Right lung (tissue), 2 donors: ENCODE measurements at regions not wholly inside any gene's neighbourhood (a gene's known extent, or its start where the extent isn't known, plus 50 kb on each side); places are given as distances from the start of the nearest gene placed in this dataset.

Experiments used
- DNase-seq, 2 donors: peaks; one replicate each; pipeline ENCODE4 v3.0.0-alpha.2; 2013

DNA sequence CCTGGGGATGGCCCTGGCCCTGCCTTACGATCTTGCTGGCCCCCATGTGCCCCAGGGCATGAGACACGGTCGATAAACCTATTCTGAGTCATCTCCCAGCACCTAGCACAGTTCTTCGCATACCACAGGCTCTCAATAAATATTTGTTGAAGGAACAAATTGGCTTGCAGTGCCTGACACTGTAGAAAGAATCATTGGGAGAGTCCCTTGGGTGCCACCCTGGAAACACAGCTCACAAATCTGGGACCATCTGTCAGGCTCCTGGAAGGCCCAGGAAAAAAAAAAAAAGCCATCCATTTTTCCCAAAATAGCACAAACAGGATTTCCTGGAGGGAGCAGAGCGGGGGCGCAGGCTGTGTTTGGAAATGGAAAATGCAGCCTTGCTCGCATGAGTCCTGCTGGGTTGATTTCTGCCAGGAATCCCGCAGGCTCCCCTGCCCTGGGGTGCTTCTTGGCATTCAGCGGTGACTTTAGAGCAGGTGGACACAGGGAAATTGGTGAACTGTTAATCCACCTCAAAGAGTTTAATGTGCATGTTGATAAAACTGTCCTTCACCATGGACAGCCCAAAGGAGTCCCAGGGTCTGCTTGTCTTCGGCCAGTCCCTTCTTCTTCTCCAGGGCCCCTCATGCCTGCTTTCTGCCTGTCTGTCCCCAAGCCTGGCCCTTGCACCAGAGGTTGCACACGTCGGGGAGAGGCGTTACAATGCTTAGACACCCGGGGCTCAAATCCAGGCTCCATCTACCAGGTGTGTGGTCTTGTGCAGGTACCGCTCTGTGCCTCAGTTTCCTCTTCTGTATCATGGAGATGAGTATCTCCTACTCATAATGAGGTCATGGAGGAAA, 106.1 kb upstream of the RFLNA start:
- DNase-seq = no peak

DNA sequence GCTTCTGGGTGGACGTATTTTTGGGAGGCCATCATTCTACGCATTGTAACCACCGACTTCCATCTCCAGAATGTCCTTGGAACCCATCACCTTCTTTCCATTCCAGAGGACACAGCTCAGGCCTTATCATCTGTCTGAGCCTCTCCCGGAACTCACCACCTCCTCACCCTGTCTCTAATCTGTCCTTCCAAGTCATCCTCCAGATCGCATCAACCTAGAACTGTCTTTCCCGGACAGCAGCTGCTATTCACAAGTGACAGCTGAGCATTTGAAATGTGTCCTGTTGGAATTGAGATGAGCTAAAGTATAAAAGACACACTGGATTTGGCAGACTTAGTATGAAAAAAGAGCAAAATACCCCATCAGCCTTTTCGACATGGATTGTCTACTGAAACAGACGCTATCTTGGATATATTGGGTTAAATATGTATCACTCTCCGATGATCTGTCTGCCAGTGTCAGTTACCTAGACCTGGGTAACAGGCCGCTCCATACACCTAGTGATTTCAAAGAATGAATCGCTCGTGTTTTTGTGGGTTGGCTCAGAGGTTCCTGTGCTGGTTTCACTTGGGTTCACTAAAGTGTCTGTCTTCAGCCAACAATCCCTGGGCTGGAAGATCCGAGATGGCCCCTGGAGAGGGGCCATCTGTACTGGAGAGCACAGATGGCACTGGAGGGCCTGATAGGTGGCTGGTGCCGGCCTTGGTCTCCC, 104.4 kb upstream of the RFLNA start:
- no peak for DNase-seq

DNA sequence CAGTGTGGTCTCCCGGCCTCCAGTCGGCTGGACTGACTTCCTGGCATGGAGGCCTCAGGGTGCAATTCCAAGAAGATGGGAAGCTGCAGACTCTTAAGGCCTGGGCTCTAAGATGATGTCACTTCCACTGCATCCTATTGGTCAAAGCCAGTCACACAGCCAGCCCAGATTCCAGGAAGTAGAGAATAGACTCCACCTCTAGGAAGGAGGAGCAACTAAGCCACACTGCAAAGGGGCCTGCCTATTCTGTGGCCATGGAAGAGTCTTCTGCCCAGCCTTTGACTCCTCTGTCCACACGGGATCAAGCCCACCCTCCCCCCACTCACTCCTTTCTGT, 103.9 kb upstream of the RFLNA start:
- DNase-seq = no peak

DNA sequence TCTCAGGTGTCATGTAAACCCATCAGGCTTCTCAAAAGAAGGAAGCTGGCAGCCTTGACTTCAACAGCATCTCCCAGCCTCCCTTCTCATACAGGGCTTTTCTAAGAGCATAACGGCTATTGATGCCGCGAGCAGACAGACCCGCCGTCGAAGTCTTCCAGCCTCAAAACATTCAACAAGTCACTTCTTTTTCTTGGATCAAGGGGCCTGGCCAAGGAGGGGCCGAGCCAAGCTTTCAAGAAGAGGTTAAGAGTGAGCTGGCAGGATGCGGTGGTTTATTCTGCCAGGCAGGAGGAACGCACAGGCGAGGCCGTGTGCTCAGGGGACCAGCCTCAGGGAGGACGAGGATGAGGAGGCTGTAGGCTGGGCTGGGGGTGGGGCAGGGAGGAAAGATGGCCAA, 102.9 kb upstream of the RFLNA start:
- no peak for DNase-seq

DNA sequence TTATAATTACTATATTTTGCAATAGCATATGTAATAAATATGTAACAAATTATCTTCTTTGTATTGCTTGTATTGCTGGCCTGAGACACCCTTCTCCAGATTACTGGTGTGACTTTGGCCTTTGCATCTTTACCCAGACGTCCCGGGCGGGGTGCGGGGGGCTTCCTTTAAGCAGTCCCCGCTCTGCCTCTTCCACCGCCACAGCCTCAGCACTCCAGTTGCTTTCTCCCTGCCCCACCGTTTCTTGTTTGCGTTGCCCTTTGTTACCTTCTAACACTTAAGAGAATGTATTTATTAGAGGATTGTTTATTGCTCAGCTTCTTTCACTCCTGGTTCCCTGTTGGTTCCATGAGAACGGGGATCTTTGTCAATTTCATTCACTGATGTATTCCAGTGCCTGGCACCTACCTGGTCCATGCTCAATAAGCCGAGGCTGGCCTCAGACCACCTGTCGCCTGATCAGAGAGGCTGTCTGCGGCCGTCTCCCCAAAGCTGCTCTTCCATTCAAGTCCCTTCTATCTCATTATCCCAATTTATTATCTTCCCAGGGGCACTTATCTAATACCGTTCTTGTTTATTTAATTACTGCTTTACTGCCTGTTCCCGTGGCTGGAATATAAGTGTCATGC, 100.5 kb upstream of the RFLNA start:
- no peak for DNase-seq

DNA sequence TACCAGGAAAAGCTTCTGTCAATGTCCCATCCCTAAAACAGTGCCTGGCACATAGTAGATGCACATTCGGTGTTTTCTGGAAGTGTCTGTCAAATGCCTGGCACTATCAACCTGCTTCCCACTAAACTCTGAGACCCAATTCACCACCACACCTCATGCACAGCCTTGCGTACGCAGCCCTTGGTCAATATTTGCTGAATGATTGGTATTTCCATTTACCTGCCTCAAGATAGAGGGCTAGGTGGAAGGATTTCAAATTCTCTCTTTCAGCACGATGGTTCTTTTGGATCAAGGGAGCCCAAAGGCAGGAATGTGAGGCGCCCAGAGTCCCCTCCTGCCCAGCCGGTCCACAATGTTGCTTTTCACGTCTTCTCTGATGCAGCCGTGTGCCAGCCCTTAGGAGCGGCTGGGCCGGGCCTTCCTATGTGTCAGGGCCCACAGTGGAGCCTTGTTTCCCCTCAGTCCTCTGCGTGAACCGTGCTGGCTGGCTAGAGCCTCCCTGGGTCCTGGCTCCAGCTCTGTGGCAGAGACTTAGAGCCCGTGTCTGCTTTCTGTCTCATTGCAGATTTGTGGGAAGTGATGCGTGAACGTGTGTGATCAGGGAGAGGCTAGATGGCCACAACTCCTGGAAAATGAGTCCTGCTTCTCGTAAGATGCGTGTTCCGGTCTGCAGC, 99.9 kb upstream of the RFLNA start:
- DNase-seq = no peak

DNA sequence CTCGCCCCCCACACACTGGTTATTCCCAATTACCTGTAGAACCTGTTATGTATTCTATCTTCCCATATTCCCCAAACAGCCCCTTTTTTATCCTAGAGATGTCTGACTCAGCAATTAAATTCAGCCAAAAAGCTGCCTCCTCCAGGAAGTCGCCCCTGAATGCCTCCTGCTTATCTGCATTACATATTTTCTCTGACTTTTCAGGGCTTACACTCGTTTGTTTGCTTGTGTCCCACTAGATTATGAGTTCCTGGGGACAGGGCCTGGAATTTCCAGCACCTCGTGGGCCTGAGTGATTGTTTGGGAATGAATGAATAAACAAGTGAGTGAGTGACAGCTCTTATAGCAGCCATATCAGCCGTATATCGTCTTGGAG, 99.3 kb upstream of the RFLNA start:
- no peak for DNase-seq

DNA sequence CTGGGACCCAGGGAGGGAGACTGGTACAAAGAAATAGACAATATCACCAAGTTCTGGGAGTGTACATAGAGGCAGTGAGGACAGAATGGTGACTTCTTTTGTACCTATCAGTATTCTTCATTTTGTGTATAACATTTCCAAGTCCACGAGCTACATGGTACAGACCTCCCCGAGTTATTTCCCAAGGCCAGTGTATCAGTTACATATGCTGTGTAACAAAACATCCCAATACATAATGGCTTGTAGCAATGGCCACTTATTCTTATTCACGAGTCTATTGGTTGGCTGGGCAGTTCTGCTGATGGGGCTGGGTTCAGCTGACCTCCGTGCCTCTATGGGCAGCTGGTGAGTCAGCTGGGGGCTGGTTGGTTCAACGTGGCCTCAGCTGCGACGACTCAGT, 98.7 kb upstream of the RFLNA start:
- DNase-seq = no peak

DNA sequence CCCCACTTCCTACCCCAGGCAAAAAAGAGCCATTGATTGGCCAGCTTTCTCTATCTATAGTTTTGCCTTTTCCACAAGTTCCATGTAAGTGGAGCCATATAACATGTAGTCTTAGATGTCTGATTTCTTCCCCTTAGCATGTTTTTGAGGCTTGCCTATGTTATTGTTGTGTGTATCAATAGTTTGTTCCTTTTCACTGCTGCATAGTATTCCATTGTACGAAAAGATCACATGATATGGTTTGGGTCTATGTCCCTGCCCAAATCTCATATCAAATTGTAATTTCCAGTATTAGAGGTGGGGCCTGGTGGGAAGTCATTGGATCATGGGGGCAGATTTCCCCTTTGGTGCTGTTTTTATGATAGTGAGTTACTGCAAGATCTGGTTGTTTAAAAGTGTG, 93.6 kb upstream of the RFLNA start:
- no peak for DNase-seq

DNA sequence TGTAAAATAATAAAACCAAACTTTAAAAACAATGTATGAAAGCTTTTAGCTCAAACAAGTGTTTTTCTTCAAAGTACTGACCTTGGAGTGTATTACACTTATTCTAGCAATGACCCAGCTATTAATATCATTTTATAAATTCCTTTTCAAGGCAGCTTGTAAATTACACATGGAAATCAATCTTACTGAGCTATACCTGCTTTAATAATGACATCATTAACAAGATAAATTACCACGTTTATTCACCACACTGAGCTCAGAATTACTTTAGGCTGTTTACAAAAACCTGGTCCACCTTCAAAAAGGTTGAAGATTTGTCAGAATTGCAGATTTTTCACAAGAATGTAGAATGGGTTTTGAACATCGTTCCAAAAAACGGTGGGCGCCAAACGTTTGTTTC, 91.7 kb upstream of the RFLNA start:
- no peak for DNase-seq

DNA sequence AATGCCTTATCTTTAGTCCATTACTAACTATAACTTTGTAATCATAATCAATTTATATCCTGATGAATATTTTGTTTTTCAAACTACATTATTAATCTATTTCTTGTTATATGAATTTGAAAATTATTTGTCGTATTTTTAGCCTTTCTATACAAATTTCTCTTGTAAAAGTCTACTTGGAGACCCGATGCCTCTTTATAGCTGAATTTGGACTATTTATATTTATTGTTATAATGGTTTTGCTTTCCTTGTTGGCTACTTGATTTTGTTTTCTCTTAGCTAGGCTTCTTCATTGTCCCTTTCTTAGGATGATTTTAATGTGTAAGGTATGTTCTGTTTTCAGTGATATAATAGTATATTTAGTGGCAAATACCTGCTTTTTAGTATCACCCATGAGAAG, 89.5 kb upstream of the RFLNA start:
- DNase-seq = no peak

DNA sequence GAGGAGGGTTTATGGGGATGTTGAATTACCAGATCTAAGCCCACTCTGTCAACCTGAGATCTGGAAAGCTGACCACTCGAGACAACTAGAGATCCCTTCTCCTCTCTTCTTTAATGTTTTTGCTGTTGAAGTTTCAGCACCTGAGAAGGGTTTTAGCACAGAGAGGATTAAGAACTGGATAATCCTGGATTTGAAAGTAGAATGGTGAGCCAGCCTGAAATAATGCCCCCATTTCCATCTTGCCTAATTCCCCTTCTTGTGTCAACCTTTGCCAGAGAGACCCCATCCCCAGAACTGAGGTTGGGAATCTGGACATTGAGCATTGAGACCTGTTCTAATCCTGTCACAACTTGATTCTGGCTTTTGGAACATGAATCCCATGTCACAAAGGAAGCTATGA, 87.8 kb upstream of the RFLNA start:
- no peak for DNase-seq

DNA sequence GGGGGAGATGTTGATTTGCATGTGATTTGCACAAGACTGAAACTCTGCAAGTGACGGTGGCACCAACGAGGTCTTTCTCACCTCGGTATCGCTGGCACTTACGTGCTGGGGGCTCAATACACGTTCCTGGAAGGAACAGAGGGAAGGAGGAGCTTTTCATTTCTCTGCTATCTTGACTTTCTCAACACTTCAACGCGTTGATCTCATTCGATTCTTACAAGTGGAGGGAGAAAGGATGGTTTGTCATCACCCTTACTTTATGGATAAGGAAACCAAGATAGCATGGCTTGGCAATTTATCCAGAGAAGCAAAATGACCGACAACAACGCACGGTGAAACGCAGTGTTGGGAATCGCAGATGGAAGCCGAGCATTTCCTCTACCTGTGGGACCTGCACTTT, 87.3 kb upstream of the RFLNA start:
- DNase-seq = no peak

DNA sequence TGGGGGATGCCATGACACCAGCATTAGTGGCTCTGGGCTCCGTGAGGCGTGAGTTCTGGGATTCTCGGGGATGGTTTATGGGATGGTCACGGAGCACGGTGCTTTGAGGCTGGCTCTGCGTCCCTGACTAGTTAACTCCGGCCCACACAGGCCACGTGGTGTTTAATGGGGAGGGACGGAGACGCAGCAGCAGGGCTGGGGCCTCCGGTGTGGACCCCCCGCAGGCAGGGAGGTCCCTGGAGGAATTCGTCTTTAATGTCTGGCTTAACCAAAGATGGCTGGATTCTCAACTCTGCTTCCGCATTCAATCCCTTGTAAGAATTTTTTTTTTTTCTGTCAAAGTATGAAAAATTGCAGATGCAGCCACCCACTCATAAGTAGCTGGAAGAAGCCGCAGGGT, 86.4 kb upstream of the RFLNA start:
- DNase-seq = no peak

DNA sequence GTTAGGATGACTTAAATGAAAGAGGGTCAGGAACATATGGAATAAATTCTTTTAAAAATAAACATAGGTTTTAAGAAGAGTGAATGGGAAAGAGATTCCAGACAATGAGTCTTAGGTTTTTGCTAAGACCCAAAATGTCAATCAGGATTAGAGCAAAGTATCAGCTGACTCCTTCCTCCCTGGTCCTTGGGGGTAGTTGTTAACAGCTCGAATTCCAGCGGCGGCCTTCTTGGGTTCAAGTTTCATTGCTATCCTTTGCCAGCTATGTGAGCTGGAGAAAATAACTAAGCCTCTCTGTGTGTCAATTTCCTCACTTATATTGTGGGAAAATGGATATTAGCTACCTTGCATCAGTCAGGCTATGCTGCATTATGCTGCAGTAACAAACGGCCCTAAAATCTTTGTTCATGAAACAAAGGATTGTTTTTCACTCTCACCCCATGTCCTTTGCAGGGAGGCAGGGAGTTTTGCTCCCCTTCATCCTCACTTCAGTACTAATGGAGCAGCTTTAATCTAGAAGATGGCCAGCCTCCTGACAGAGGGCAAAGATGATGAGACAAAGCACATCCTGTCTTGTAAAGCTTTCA, 83.8 kb upstream of the RFLNA start:
- DNase-seq = no peak

DNA sequence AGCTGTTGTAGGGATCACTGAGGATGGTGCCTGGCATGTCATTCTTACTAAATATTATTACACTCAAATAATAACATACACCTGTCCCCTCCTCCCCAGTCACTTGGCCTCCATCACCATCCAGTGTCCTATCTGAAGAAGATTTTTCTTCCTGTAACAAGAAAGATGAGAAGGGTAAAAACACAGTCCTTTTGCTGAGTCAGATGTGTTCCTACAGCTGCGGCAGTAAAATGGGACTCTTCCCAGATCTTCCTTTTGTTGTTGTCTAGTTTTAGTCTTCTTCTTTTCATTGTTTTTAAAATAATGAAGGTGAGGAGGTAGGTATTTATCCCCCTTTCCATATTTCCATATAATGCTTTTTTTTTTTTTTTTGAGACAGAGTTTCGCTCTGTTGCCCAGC, 83.1 kb upstream of the RFLNA start:
- DNase-seq = no peak

DNA sequence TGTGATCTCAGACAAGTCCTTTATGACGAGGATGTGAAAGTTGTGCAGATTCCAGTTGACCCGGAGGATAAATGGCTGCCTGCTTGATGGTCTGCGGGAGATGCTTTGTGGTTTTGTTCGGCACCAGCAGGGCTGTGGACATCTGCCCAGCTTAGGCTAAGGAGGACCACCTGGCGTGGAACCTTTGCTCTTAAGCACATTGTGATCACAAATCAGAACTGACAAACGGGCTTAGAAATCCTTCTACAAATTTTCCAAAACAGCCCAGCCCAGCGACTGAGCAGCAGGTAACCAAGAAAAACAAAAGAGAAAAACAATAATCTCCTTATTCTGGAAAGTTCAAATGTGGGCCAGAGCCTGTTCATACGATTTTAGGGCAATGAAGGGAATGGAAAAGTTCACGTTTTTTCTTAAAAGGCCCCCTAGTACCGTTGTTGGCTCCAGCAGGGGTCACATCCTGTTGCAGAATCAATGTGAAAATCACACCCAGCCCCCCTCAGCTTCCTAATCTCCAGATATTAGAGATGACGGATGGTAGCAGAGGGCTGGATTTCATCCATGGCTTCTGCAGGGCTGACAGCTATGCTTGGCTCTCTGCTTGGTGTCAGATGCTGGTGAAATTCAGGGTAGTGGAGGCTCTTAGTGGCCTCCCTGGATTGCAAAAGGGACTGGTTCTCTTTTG, 81.1 kb upstream of the RFLNA start:
- DNase-seq = no peak

DNA sequence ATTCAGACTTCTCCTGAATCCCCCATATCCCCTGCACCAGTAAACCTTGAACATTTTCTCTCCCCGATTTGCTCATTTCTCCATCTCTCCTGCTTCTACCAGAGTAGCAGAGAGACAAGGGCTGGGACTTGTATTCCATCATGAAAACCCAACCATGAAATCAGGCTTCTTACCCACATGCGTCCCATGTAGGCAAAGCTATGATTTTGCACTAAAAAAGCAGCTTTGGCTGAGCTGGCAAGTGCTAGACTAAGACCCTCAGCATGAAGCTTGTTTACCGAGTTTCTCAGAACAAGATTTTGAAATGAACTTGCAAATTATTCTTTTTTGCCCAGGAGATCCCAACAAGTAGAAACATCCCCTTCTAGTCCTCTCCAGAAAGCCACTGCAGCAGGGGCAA, 80.3 kb upstream of the RFLNA start:
- DNase-seq = no peak

DNA sequence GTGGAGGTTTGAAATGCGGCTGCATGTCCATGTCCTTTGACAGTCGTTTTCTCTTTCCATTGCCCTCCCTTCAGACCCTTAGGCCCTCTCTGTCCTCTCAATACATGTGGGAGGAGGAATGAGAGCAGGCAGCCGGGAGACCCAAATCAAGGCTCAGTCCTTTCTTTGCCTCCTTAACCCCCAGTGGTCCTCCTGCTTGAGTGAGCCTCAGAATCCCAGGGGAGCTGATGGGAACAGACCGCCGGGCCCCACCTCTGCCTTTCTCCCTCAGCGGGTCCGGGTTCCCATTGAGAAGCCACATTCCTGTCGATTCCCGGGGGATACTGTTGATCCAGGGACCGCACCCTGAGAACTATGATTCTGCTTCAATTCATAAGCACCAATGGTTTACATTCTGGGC, 77.9 kb upstream of the RFLNA start:
- no peak for DNase-seq

DNA sequence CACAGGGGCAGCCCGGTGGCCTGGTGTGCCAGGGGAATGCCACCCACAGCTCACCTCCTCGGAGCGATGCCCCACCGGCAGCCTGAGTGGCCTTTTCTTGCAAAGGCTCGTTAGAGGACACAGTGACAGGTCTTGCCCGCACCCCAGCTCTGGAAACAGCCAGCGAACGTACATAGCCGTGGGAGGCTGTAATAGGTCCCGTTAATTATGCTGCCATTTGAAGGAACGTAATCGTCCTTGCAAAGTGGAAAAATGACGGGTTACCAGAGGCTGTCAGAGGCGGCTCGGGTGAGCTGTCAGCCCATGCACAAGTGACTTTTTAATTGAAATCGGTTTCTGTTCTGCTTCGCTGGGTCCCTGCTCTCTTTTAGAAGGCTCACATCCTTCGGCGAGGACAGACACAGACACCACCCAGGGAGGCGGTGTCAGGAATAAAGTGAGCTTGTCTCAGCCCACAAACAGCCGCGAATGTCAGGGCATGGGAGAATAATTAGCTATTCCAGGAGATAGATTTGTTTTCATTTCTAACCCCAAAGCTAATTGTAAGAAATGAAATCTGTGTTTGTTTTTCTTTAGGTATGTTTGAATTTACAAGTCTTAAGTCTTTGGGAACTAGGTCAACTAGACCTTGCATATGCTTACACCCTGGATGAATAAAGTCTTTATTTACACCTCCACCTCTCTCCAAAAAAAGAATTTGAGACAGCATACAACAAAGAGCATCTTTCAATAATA, 77.2 kb upstream of the RFLNA start:
- no peak for DNase-seq

DNA sequence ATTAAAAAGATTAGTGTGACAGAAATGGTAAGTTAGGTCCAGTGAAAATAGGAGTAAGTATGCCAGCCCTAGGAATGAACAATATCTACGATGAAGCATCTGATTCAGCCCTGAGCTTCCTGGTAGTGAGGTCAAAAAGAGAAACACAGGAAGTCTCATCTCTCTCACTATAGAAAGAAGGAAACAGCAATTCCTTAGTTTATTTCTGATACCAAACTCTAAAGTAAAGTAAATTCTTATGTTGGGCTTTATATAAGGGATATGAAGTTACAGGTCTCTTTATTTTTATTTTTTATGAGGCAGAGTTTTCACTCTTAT, 76.7 kb upstream of the RFLNA start:
- DNase-seq = no peak
